ENCODE measurements at regions not wholly inside any gene's neighbourhood (a gene's known extent, or its start where the extent isn't known, plus 50 kb on each side); places are given as distances from the start of the nearest gene placed in this dataset.

GRCh38 chr11:80118073-80118472, 677.2 kb upstream of the TENM4 start:
- no peak for TF ChIP-seq CTCF (IDR thresholded peaks at IDR 0.05; ENCODE audit: low read depth, low read length)
- H3K9me3 ChIP-seq (ENCODE audit: low read depth) = no peaks in the 10 kb centered on the region
- no peak for DNase-seq (ENCODE audit: low read depth in 1 of 2, low spot score in 1 of 2)

GRCh38 chr11:80116796-80117195, 676.0 kb upstream of the TENM4 start:
- H3K27ac ChIP-seq = peak overlapping the region; percentile 57
- H3K27me3 ChIP-seq = no peaks in the 10 kb centered on the region
- H3K9me3 ChIP-seq (ENCODE audit: low read depth) = no peaks in the 10 kb centered on the region
- H3K4me3 ChIP-seq = no peak overlapping the region
- TF ChIP-seq CTCF (IDR thresholded peaks at IDR 0.05; ENCODE audit: low read depth, low read length) = no peak
- DNase-seq (ENCODE audit: low read depth in 1 of 2, low spot score in 1 of 2) = peak in 1 of 2 donors; percentile 76
- peaks cover 33% of the 10 kb centered on the region for H3K4me1 ChIP-seq (ENCODE audit: low read depth)
- no peaks in the 10 kb centered on the region for H3K36me3 ChIP-seq

More at GRCh38 chr11:80118073-80118472, 677.2 kb upstream of the TENM4 start:
- H3K4me3 ChIP-seq = no peak overlapping the region
- no peaks in the 10 kb centered on the region for H3K27me3 ChIP-seq
- peaks cover 44% of the 10 kb centered on the region for H3K4me1 ChIP-seq (ENCODE audit: low read depth)
- no peaks in the 10 kb centered on the region for H3K36me3 ChIP-seq
- peak overlapping the region; percentile 57 for H3K27ac ChIP-seq

- Histone ChIP-seq H3K36me3 (no peaks in the 10 kb centered on the region), H3K4me1 (ENCODE audit: low read depth) (peaks cover 11% of the 10 kb centered on the region), H3K27ac (no peak overlapping the region), H3K9me3 (ENCODE audit: low read depth) (no peaks in the 10 kb centered on the region), H3K27me3 (no peaks in the 10 kb centered on the region), H3K4me3 (no peak overlapping the region)
- no peak for TF ChIP-seq CTCF (IDR thresholded peaks at IDR 0.05; ENCODE audit: low read depth, low read length)
- peak in 1 of 2 donors; percentile 29 for DNase-seq (ENCODE audit: low read depth in 1 of 2, low spot score in 1 of 2)
Measured at GRCh38 chr11:80109652-80110051, 668.8 kb upstream of the TENM4 start.

- TF ChIP-seq CTCF (IDR thresholded peaks at IDR 0.05; ENCODE audit: low read depth, low read length) = no peak
- no peak for DNase-seq (ENCODE audit: low read depth in 1 of 2, low spot score in 1 of 2)
Measured at GRCh38 chr11:80109031-80109430, 668.2 kb upstream of the TENM4 start.

GRCh38 chr11:80107415-80107814, 666.6 kb upstream of the TENM4 start:
- TF ChIP-seq CTCF (IDR thresholded peaks at IDR 0.05; ENCODE audit: low read depth, low read length) = no peak
- no peaks in the 10 kb centered on the region for H3K36me3 ChIP-seq

More at GRCh38 chr11:80109031-80109430, 668.2 kb upstream of the TENM4 start:
- Histone ChIP-seq H3K27ac (no peak overlapping the region), H3K4me3 (no peak overlapping the region), H3K36me3 (no peaks in the 10 kb centered on the region), H3K4me1 (ENCODE audit: low read depth) (peaks cover 11% of the 10 kb centered on the region), H3K9me3 (ENCODE audit: low read depth) (no peaks in the 10 kb centered on the region), H3K27me3 (no peaks in the 10 kb centered on the region)

GRCh38 chr11:80104191-80104590, 663.4 kb upstream of the TENM4 start:
- no peak for DNase-seq (ENCODE audit: low read depth in 1 of 2, low spot score in 1 of 2)
- Histone ChIP-seq H3K27me3 (no peaks in the 10 kb centered on the region), H3K27ac (no peak overlapping the region), H3K9me3 (ENCODE audit: low read depth) (no peaks in the 10 kb centered on the region), H3K4me1 (ENCODE audit: low read depth) (peaks cover 6% of the 10 kb centered on the region), H3K36me3 (no peaks in the 10 kb centered on the region), H3K4me3 (no peak overlapping the region)
- TF ChIP-seq CTCF (IDR thresholded peaks at IDR 0.05; ENCODE audit: low read depth, low read length) = no peak

More at GRCh38 chr11:80107415-80107814, 666.6 kb upstream of the TENM4 start:
- no peak for DNase-seq (ENCODE audit: low read depth in 1 of 2, low spot score in 1 of 2)
- Histone ChIP-seq H3K4me3 (no peak overlapping the region), H3K4me1 (ENCODE audit: low read depth) (peaks cover 11% of the 10 kb centered on the region), H3K27ac (no peak overlapping the region), H3K27me3 (no peaks in the 10 kb centered on the region), H3K9me3 (ENCODE audit: low read depth) (no peaks in the 10 kb centered on the region)
